GM12892 (cell line): ENCODE measurements at regions not wholly inside any gene's neighbourhood (a gene's known extent, or its start where the extent isn't known, plus 50 kb on each side); places are given as distances from the start of the nearest gene placed in this dataset.

Experiments used
- POLR2A ChIP-seq: IDR thresholded peaks from 2 replicates; pipeline ENCODE4 v1.6.1; 2011; ENCODE audit warnings: low read depth, low read length, control low read depth
- TAF1 ChIP-seq: IDR thresholded peaks from 2 replicates; pipeline ENCODE4 v1.6.1; 2011; ENCODE audit warnings: low read depth, mild to moderate bottlenecking, control low read depth, low read length, borderline replicate concordance

DNA sequence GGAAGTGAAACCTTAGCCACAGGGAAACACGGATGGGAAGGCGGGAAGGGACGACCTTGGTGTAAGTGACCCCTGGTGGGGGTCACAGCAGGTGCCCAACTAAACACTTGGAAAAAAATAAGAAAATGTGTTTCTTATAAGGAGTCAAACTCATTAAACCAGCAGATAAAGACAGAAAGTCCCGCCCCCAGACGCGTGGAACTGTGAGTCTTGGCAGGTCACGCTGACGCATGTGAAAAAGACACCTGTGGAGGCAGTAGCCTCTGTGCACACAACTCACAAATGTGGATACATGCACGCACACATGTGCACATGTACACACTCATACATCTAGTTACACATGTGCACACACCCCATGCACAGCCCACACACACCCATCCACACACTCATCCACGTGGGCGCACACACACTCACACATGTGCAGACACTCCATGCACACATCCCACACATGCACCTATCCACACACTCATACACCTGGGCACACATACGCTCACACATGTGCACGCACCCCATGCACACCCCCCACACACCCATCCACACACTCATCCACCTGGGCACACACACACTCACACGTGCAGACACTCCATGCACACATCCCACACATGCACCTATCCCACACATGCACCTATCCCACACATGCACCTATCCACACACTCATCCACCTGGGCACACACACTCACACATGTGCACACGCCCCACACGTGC is 432.4 kb downstream of the SOX9 start:
- TF ChIP-seq POLR2A, result no peak
- TF ChIP-seq TAF1, result no peak
